CD14-positive monocyte (primary cell): ENCODE measurements at regions not wholly inside any gene's neighbourhood (a gene's known extent, or its start where the extent isn't known, plus 50 kb on each side); places are given as distances from the start of the nearest gene placed in this dataset.

ENCODE experiments used
- DNase-seq, 3 donors: peaks; one replicate each; pipeline ENCODE4 v3.0.0-alpha.2; 2011 to 2022
- H2AFZ ChIP-seq: 2 replicates; pipeline ENCODE4 v1.6.0; 2012; ENCODE audit warnings: mild to moderate bottlenecking, low read depth, low read length, inconsistent platforms; ENCODE audit not compliant: insufficient read depth, poor library complexity, severe bottlenecking
- H3K27ac ChIP-seq, 2 donors: 1 replicate in 1 of 2; 2 replicates in 1 of 2; pipeline ENCODE4 v1.5.1; 2012 to 2013; ENCODE audit warnings: low read length in 2 of 2, control low read depth in 1 of 2, inconsistent platforms in 1 of 2, low read depth in 1 of 2, mild to moderate bottlenecking in 1 of 2
- H3K27me3 ChIP-seq, 2 donors: one replicate each; pipeline versions ENCODE4 v1.6.0 to v1.6.1; 2011 to 2013; ENCODE audit warnings: low read length in 2 of 2; ENCODE audit not compliant: control insufficient read depth in 2 of 2, insufficient read depth in 2 of 2
- H3K36me3 ChIP-seq, 2 donors: replicated peaks in 1 of 2; 1 replicate in 1 of 2; 2 replicates in 1 of 2; pipeline versions ENCODE4 v1.5.1 to v1.6.1; 2012 to 2013; ENCODE audit warnings: low read length in 2 of 2, control low read depth in 1 of 2, inconsistent platforms in 1 of 2, mild to moderate bottlenecking in 1 of 2; ENCODE audit not compliant: insufficient read depth in 2 of 2, control insufficient read depth in 1 of 2
- H3K4me1 ChIP-seq, 2 donors: 1 replicate in 1 of 2; 2 replicates in 1 of 2; pipeline versions ENCODE4 v1.5.1 to v1.6.1; 2012 to 2013; ENCODE audit warnings: low read length in 2 of 2, control low read depth in 1 of 2, inconsistent platforms in 1 of 2, mild to moderate bottlenecking in 1 of 2, moderate library complexity in 1 of 2; ENCODE audit not compliant: insufficient read depth in 2 of 2, control insufficient read depth in 1 of 2
- H3K4me2 ChIP-seq: replicated peaks from 2 replicates; pipeline ENCODE3; 2012; ENCODE audit warnings: low read length, moderate library complexity, mild to moderate bottlenecking; ENCODE audit not compliant: poor library complexity, severe bottlenecking; ENCODE audit errors: extremely low read depth
- H3K4me3 ChIP-seq, 3 experiments: fragments of 200-600 bp in 1 of 3; sonication (generic) in 1 of 3; replicated peaks in 1 of 3; 1 replicate in 2 of 3; 2 replicates in 1 of 3; pipeline ENCODE4 v1.5.1; 2011 to 2013; ENCODE audit warnings: low read length in 3 of 3, mild to moderate bottlenecking in 3 of 3, control low read depth in 2 of 3, low read depth in 2 of 3, inconsistent platforms in 1 of 3, moderate library complexity in 1 of 3
- H3K79me2 ChIP-seq: 2 replicates; pipeline ENCODE4 v1.6.0; 2012; ENCODE audit warnings: mild to moderate bottlenecking, control low read depth, inconsistent platforms, low read length, moderate library complexity; ENCODE audit not compliant: insufficient read depth
- H3K9ac ChIP-seq: 2 replicates; pipeline ENCODE4 v1.6.0; 2017; ENCODE audit warnings: low read length, mild to moderate bottlenecking; ENCODE audit not compliant: insufficient read depth, poor library complexity, severe bottlenecking
- H3K9me3 ChIP-seq, 2 donors: replicated peaks in 1 of 2; 1 replicate in 1 of 2; 2 replicates in 1 of 2; pipeline versions ENCODE4 v1.5.1 to v1.6.1; 2012 to 2013; ENCODE audit warnings: low read length in 2 of 2, control low read depth in 1 of 2; ENCODE audit not compliant: control insufficient read depth in 1 of 2, insufficient read depth in 1 of 2
- H4K20me1 ChIP-seq: 2 replicates; pipeline ENCODE4 v1.6.0; 2012; ENCODE audit warnings: mild to moderate bottlenecking, low read length, control low read depth, moderate library complexity; ENCODE audit not compliant: insufficient read depth
- H3K27ac Mint-ChIP-seq, 7 donors: one replicate each; pipeline ENCODE4 v1.8.0; 2020; ENCODE audit warnings: mild to moderate bottlenecking in 7 of 7, mixed read lengths in 7 of 7, moderate library complexity in 6 of 7, inconsistent platforms in 2 of 7
- H3K27me3 Mint-ChIP-seq, 3 donors: one replicate each; pipeline ENCODE4 v1.8.0; 2021 to 2022; ENCODE audit warnings: low read depth in 3 of 3, mild to moderate bottlenecking in 3 of 3, mixed read lengths in 3 of 3, moderate library complexity in 3 of 3, inconsistent platforms in 1 of 3
- H3K36me3 Mint-ChIP-seq, 2 donors: one replicate each; pipeline ENCODE4 v1.8.0; 2020; ENCODE audit warnings: mixed read lengths in 2 of 2, inconsistent platforms in 1 of 2, mild to moderate bottlenecking in 1 of 2
- H3K4me1 Mint-ChIP-seq: one replicate; pipeline ENCODE4 v1.8.0; 2020; ENCODE audit warnings: mild to moderate bottlenecking, mixed read lengths
- H3K4me3 Mint-ChIP-seq, 2 donors: one replicate each; pipeline ENCODE4 v1.8.0; 2020; ENCODE audit warnings: mild to moderate bottlenecking in 2 of 2, mixed read lengths in 2 of 2, moderate library complexity in 1 of 2
- H3K9me3 Mint-ChIP-seq, 7 donors: one replicate each; pipeline ENCODE4 v1.8.0; 2020 to 2022; ENCODE audit warnings: mixed read lengths in 7 of 7, mild to moderate bottlenecking in 6 of 7, moderate library complexity in 6 of 7, inconsistent platforms in 2 of 7
- WGBS: methylation state at CpG from one replicate; pipeline ENCODE4 v1.1.5; 2013; ENCODE audit warnings: missing lambda C conversion rate; ENCODE audit not compliant: insufficient coverage; 5-methylcytosine and 5-hydroxymethylcytosine counted together
- intact Hi-C, 2 donors: fragments of 100-400 bp; cut with micrococcal nuclease; formaldehyde crosslinking; loops; one replicate each; pipeline versions ENCODE4 v1.15.0 to v1.15.1; 2023
- TF ChIP-seq, protein P1 (sequence below): fragments of 200-600 bp; IDR thresholded peaks from one replicate; pipeline ENCODE4 v1.8.0; 2022; ENCODE audit warnings: antibody characterized with exemption, mild to moderate bottlenecking

DNA sequence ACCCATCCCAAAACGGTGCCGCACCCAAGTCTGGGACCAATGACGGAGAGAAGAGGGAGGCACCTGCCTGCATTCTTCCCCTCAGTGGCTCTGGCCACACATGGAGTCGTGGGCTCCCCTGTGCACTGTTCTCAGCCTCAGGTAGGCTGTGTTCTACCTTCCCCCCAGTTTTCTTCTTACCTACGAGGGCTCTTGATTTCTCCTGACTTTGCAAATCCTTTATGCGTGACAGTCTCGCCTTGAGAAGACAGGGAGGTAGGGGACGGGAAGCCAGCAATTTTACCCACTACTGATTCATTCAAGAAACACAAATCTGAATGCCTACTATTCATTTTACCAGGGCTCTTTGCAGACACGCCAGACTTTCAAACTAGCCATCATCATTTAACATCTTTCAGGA lies 261.3 kb upstream of the NSMCE3 start:
- Mint-ChIP-seq H3K36me3 (no peaks in the 10 kb centered on the region), H3K4me1 (no peaks in the 10 kb centered on the region), H3K27ac (no peak overlapping the region), H3K9me3 (peaks cover 3 to 13% (median 7%) of the 10 kb centered on the region in 7 donors), H3K27me3 (peaks cover 0 to 2% (median 0%) of the 10 kb centered on the region in 3 donors), H3K4me3 (no peak overlapping the region)
- no peak overlapping the region for H2AFZ ChIP-seq
- no peak overlapping the region for H3K9ac ChIP-seq
- WGBS, result 96% methylated on average over 5 of the region's 9 CpGs
- H3K4me3 ChIP-seq, result no peak overlapping the region
- H3K27me3 ChIP-seq, result no peaks in the 10 kb centered on the region
- H3K9me3 ChIP-seq, result no peaks in the 10 kb centered on the region
- no peak overlapping the region for H3K27ac ChIP-seq
- intact Hi-C loops, result no loop called here
- no peaks in the 10 kb centered on the region for H3K36me3 ChIP-seq
- no peaks in the 10 kb centered on the region for H3K4me1 ChIP-seq
- no peak for DNase-seq
- H3K79me2 ChIP-seq, result no peaks in the 10 kb centered on the region
- no peaks in the 10 kb centered on the region for H4K20me1 ChIP-seq
- TF ChIP-seq, protein P1, sequence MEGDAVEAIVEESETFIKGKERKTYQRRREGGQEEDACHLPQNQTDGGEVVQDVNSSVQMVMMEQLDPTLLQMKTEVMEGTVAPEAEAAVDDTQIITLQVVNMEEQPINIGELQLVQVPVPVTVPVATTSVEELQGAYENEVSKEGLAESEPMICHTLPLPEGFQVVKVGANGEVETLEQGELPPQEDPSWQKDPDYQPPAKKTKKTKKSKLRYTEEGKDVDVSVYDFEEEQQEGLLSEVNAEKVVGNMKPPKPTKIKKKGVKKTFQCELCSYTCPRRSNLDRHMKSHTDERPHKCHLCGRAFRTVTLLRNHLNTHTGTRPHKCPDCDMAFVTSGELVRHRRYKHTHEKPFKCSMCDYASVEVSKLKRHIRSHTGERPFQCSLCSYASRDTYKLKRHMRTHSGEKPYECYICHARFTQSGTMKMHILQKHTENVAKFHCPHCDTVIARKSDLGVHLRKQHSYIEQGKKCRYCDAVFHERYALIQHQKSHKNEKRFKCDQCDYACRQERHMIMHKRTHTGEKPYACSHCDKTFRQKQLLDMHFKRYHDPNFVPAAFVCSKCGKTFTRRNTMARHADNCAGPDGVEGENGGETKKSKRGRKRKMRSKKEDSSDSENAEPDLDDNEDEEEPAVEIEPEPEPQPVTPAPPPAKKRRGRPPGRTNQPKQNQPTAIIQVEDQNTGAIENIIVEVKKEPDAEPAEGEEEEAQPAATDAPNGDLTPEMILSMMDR, result no peak
- H3K4me2 ChIP-seq, result no peak overlapping the region

DNA sequence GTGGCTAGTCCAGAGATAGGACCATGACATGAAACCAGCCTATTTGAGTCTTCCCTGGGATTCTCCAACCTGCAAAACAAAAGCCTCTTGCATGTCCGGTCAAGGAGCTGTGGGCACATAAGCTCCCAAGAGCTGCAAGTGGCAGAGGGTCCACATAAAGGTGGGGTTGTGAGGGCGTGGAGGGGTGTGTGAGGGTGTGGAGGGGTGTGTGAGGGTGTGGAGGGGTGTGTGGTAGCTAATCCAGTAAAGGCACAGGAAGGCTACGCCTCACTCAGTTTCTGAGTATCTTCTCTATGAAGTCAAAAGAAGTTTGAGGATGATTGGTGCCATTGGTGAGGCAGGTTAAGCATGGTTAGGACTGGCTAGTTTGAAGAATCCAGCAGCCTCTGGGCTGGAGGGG lies 259.4 kb upstream of the NSMCE3 start:
- no peak overlapping the region for H3K4me3 Mint-ChIP-seq
- Histone ChIP-seq H3K36me3 (no peaks in the 10 kb centered on the region), H3K27me3 (no peaks in the 10 kb centered on the region), H3K4me3 (no peak overlapping the region), H3K9ac (no peak overlapping the region), H2AFZ (no peak overlapping the region), H3K79me2 (no peaks in the 10 kb centered on the region), H3K4me1 (no peaks in the 10 kb centered on the region), H4K20me1 (no peaks in the 10 kb centered on the region), H3K9me3 (no peaks in the 10 kb centered on the region), H3K4me2 (no peak overlapping the region), H3K27ac (no peak overlapping the region)
- TF ChIP-seq, protein P1, result no peak
- peaks cover 0 to 2% (median 0%) of the 10 kb centered on the region in 3 donors for H3K27me3 Mint-ChIP-seq
- H3K36me3 Mint-ChIP-seq, result no peaks in the 10 kb centered on the region
- no peak for DNase-seq
- intact Hi-C loops, result no loop called here
- peaks cover 4 to 11% (median 7%) of the 10 kb centered on the region in 7 donors for H3K9me3 Mint-ChIP-seq
- WGBS, result 100% methylated on average over 1 of the region's 3 CpGs
- H3K27ac Mint-ChIP-seq, result no peak overlapping the region
- no peaks in the 10 kb centered on the region for H3K4me1 Mint-ChIP-seq
